GM12891 (cell line): ENCODE measurements at regions not wholly inside any gene's neighbourhood (a gene's known extent, or its start where the extent isn't known, plus 50 kb on each side); places are given as distances from the start of the nearest gene placed in this dataset.

Source experiments
- DNase-seq: peaks from one replicate; pipeline ENCODE4 v3.0.0; 2011; ENCODE audit warnings: low spot score; ENCODE audit not compliant: insufficient read length
- FAIRE-seq: peaks from 2 replicates; lab custom pipeline; 2011; peaks lifted over from hg19 to GRCh38; lab: Jason Lieb, UNC
- PAX5 ChIP-seq: IDR thresholded peaks from 2 replicates; pipeline ENCODE4 v1.6.1; 2011; ENCODE audit warnings: low read length, moderate library complexity, mild to moderate bottlenecking; ENCODE audit not compliant: insufficient read depth, severe bottlenecking
- POLR2A ChIP-seq: IDR thresholded peaks from 2 replicates; pipeline ENCODE4 v1.6.1; 2011; ENCODE audit warnings: low read depth, low read length, control low read depth
- POLR2AphosphoS5 ChIP-seq: IDR thresholded peaks from 2 replicates; pipeline ENCODE4 v1.6.1; 2011; ENCODE audit warnings: low read depth, low read length, control low read depth
- POU2F2 ChIP-seq: IDR thresholded peaks from 2 replicates; pipeline ENCODE4 v1.6.1; 2011; ENCODE audit warnings: low read depth, mild to moderate bottlenecking, control low read depth, low read length, moderate library complexity
- SPI1 ChIP-seq: IDR thresholded peaks from 2 replicates; pipeline ENCODE4 v1.6.1; 2011; ENCODE audit warnings: low read depth, low read length, control low read depth
- TAF1 ChIP-seq: IDR thresholded peaks from 2 replicates; pipeline ENCODE4 v1.6.1; 2011; ENCODE audit warnings: low read depth, low read length, control low read depth

- DNase-seq (no peak), FAIRE-seq (no peak)
- TF ChIP-seq POU2F2 (no peak), TAF1 (no peak), PAX5 (no peak), SPI1 (no peak), POLR2A (no peak), POLR2AphosphoS5 (no peak)
These were observed 101.4 kb upstream of the TARS1 start for GRCh38 chr5:33339413-33339812.

DNA sequence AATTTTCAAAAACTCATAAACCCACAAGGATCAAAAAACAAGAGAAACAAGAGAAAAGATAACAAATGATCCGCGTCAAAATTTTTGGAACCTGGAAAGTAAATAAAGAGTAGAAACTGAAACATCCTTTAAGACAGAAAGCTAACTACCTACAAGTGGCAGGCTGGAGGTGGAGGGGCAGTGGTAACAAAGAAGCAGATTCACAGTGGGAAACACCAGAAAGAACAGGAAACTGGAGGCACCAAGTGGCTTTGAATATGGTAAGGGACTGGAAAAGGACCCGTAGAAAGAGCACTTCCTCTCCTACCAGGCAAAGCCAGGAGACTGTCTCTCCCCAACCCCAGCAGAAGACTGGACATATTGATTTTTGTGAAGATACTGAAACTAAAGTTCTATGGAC is 100.6 kb upstream of the TARS1 start:
- DNase-seq, result no peak
- FAIRE-seq, result no peak
- TF ChIP-seq POU2F2, result no peak
- no peak for TF ChIP-seq POLR2AphosphoS5

- DNase-seq, result no peak
These were observed 99.4 kb upstream of the TARS1 start for GRCh38 chr5:33341351-33341750.

GRCh38 chr5:33343676-33344327 is 97.0 kb upstream of the TARS1 start:
- TF ChIP-seq SPI1 (no peak), POLR2AphosphoS5 (no peak), TAF1 (no peak), POU2F2 (no peak), PAX5 (no peak), POLR2A (no peak)
- no peak for FAIRE-seq

More at GRCh38 chr5:33341351-33341750, 99.4 kb upstream of the TARS1 start:
- TF ChIP-seq POLR2AphosphoS5 (no peak), POU2F2 (no peak), PAX5 (no peak), POLR2A (no peak), SPI1 (no peak), TAF1 (no peak)
- no peak for FAIRE-seq

GRCh38 chr5:33346534-33346933 is 94.2 kb upstream of the TARS1 start:
- FAIRE-seq (no peak), DNase-seq (no peak)
- TF ChIP-seq POU2F2 (no peak), SPI1 (no peak), POLR2A (no peak), PAX5 (no peak), POLR2AphosphoS5 (no peak), TAF1 (no peak)

More at GRCh38 chr5:33343676-33344327, 97.0 kb upstream of the TARS1 start:
- DNase-seq, result no peak

GRCh38 chr5:33361781-33362180 is 79.0 kb upstream of the TARS1 start:
- FAIRE-seq, result no peak
- TF ChIP-seq POLR2AphosphoS5 (no peak), TAF1 (no peak), POU2F2 (no peak)
- DNase-seq, result no peak

- no peak for FAIRE-seq
- TF ChIP-seq TAF1 (no peak), POLR2AphosphoS5 (no peak), SPI1 (no peak), POLR2A (no peak), PAX5 (no peak), POU2F2 (no peak)
- DNase-seq, result no peak
These were observed 77.8 kb upstream of the TARS1 start for GRCh38 chr5:33362915-33363314.

DNA sequence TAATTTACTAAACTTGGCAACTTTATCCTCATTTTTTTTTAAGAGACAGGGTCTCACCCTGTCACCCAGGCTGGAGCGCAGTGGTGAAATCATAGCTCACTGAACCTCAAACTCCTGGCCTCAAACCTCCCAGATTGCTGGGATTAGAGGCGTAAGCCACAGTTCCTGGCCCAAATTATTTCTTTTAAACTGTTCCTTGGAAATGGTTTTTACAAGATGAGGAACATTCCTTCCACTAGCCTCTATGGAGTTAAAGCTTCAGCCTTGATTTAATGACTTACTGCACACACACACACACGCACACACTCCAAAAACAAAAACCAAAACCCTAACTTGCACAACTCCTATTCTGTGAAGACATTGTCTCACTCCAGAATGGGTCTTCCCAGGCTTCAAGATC is 77.2 kb upstream of the TARS1 start:
- no peak for FAIRE-seq

DNA sequence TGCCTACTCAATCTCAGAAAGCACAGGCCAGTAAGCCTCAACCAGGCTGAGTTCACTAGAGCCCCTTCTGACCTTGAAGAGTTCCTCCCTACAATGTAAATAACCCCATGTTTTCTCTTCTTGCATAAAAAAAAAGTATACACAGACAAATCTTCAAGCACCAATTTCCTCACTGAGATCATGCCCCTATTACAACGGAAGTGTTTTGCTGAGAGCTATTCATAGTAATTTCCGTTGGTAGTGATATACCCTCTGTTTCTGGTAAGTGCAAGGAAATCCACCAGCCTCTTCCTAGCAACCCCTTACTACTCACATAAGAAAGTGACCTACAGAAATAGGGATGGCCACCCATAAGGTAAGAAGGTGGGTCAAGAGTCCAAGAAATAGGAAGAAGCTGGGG is 76.4 kb upstream of the TARS1 start:
- FAIRE-seq (no peak), DNase-seq (no peak)
- no peak for TF ChIP-seq TAF1
- TF ChIP-seq PAX5, result no peak
- TF ChIP-seq POLR2AphosphoS5, result no peak
- TF ChIP-seq POLR2A, result no peak
- no peak for TF ChIP-seq POU2F2
- TF ChIP-seq SPI1, result no peak

More for the DNA sequence above, 77.2 kb upstream of the TARS1 start:
- TF ChIP-seq SPI1 (no peak), POLR2A (no peak), PAX5 (no peak), TAF1 (no peak), POU2F2 (no peak), POLR2AphosphoS5 (no peak)
- no peak for DNase-seq

DNA sequence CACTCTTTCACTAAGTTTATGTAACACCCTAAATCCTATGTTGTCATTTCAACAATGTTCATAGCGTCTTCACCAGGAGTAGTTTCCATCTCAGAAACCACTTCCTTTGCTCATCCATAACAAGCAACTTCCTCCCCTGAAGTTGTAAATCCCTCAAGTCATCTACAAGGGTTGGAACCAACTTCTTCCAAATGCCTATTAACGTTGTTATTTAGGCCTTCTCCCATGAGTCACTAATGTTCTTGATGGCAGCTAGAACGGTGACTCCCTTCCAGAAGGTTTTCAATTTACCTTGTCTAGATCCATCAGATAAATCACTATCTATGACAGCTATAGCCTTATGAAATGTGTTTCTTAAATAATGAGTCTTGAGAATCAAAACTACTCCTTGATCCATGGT is 73.3 kb upstream of the TARS1 start:
- TF ChIP-seq PAX5 (no peak), POLR2A (no peak), TAF1 (no peak), POLR2AphosphoS5 (no peak), POU2F2 (no peak), SPI1 (no peak)
- no peak for DNase-seq
- FAIRE-seq, result no peak
